Chondrocyte (in vitro differentiated cells): ENCODE measurements at regions not wholly inside any gene's neighbourhood (a gene's known extent, or its start where the extent isn't known, plus 50 kb on each side); places are given as distances from the start of the nearest gene placed in this dataset.

ENCODE experiments used
- DNase-seq: peaks from one replicate; pipeline ENCODE4 v3.0.0; 2021; ENCODE audit warnings: mixed read lengths, low spot score
- H3K27ac Mint-ChIP-seq: one replicate; pipeline ENCODE4 v1.8.0; 2021; ENCODE audit warnings: mild to moderate bottlenecking, moderate library complexity, mixed read lengths; ENCODE audit not compliant: unreplicated experiment
- H3K27me3 Mint-ChIP-seq: 2 replicates; pipeline ENCODE4 v1.8.0; 2021; ENCODE audit warnings: low read depth, mixed read lengths
- H3K36me3 Mint-ChIP-seq: 2 replicates; pipeline ENCODE4 v1.8.0; 2021; ENCODE audit warnings: low read depth, mixed read lengths
- H3K4me1 Mint-ChIP-seq: 2 replicates; pipeline ENCODE4 v1.8.0; 2021; ENCODE audit warnings: low read depth, mild to moderate bottlenecking, mixed read lengths
- H3K4me3 Mint-ChIP-seq: one replicate; pipeline ENCODE4 v1.8.0; 2021; ENCODE audit warnings: mild to moderate bottlenecking, moderate library complexity, mixed read lengths; ENCODE audit not compliant: unreplicated experiment
- H3K9me3 Mint-ChIP-seq: 2 replicates; pipeline ENCODE4 v1.8.0; 2021; ENCODE audit warnings: low read depth, mixed read lengths
- CTCF ChIP-seq: fragments of 200-600 bp; sonication (generic); IDR thresholded peaks from 2 replicates; pipeline ENCODE4 v1.5.0; 2021; ENCODE audit warnings: antibody characterized with exemption, mild to moderate bottlenecking, moderate library complexity

GRCh38 chr13:72523593-72523992 lies 203.8 kb downstream of the MZT1 start:
- DNase-seq = no peak
- H3K36me3 Mint-ChIP-seq = no peaks in the 10 kb centered on the region
- H3K27me3 Mint-ChIP-seq = peaks cover 3% of the 10 kb centered on the region
- H3K4me3 Mint-ChIP-seq = no peak overlapping the region
- H3K9me3 Mint-ChIP-seq = no peaks in the 10 kb centered on the region
- H3K27ac Mint-ChIP-seq = no peak overlapping the region
- no peaks in the 10 kb centered on the region for H3K4me1 Mint-ChIP-seq
- TF ChIP-seq CTCF = no peak

- no peak for DNase-seq
- no peak overlapping the region for H3K4me3 Mint-ChIP-seq
- H3K27ac Mint-ChIP-seq = no peak overlapping the region
- no peaks in the 10 kb centered on the region for H3K9me3 Mint-ChIP-seq
- no peak for TF ChIP-seq CTCF
- peaks cover 3% of the 10 kb centered on the region for H3K27me3 Mint-ChIP-seq
- no peaks in the 10 kb centered on the region for H3K36me3 Mint-ChIP-seq
- no peaks in the 10 kb centered on the region for H3K4me1 Mint-ChIP-seq
These were observed 204.4 kb downstream of the MZT1 start for GRCh38 chr13:72523049-72523448.

GRCh38 chr13:72521940-72522661 lies 205.3 kb downstream of the MZT1 start:
- peaks cover 3% of the 10 kb centered on the region for H3K27me3 Mint-ChIP-seq
- H3K4me3 Mint-ChIP-seq = no peak overlapping the region
- no peak for DNase-seq
- H3K36me3 Mint-ChIP-seq = no peaks in the 10 kb centered on the region
- no peaks in the 10 kb centered on the region for H3K4me1 Mint-ChIP-seq
- no peaks in the 10 kb centered on the region for H3K9me3 Mint-ChIP-seq
- no peak for TF ChIP-seq CTCF
- H3K27ac Mint-ChIP-seq = no peak overlapping the region

GRCh38 chr13:72514146-72514545 lies 213.3 kb downstream of the MZT1 start:
- peaks cover 7% of the 10 kb centered on the region for H3K4me1 Mint-ChIP-seq
- no peaks in the 10 kb centered on the region for H3K36me3 Mint-ChIP-seq
- H3K9me3 Mint-ChIP-seq = no peaks in the 10 kb centered on the region
- DNase-seq = no peak
- H3K27ac Mint-ChIP-seq = no peak overlapping the region
- no peak overlapping the region for H3K4me3 Mint-ChIP-seq
- H3K27me3 Mint-ChIP-seq = peaks cover 3% of the 10 kb centered on the region
- no peak for TF ChIP-seq CTCF

- no peak for DNase-seq
- no peaks in the 10 kb centered on the region for H3K36me3 Mint-ChIP-seq
- TF ChIP-seq CTCF = no peak
- H3K9me3 Mint-ChIP-seq = no peaks in the 10 kb centered on the region
- H3K27me3 Mint-ChIP-seq = no peaks in the 10 kb centered on the region
- H3K4me3 Mint-ChIP-seq = no peak overlapping the region
- peaks cover 27% of the 10 kb centered on the region for H3K4me1 Mint-ChIP-seq
- no peak overlapping the region for H3K27ac Mint-ChIP-seq
These were observed 219.0 kb downstream of the MZT1 start for GRCh38 chr13:72508392-72508791.
